GM23248 (cell line): ENCODE measurements at regions not wholly inside any gene's neighbourhood (a gene's known extent, or its start where the extent isn't known, plus 50 kb on each side); places are given as distances from the start of the nearest gene placed in this dataset.

Source experiments
- DNase-seq: peaks from one replicate; pipeline ENCODE4 v3.0.0-alpha.2; 2015
- H2AFZ ChIP-seq: fragments of 200-600 bp; sonication (generic); 2 replicates; pipeline ENCODE4 v1.6.1; 2016; ENCODE audit warnings: antibody characterized with exemption
- H3F3A ChIP-seq: fragments of 200-600 bp; sonication (generic); 2 replicates; pipeline ENCODE4 v1.6.1; 2016; ENCODE audit warnings: mild to moderate bottlenecking, antibody characterized with exemption, mixed run types; ENCODE audit not compliant: insufficient read depth
- H3K27ac ChIP-seq: fragments of 200-600 bp; sonication (generic); 2 replicates; pipeline ENCODE4 v1.5.1; 2016; ENCODE audit warnings: mild to moderate bottlenecking
- H3K27me3 ChIP-seq: fragments of 200-600 bp; sonication (generic); replicated peaks from 2 replicates; pipeline ENCODE4 v1.6.1; 2016; ENCODE audit warnings: mild to moderate bottlenecking; ENCODE audit not compliant: insufficient read depth
- H3K36me3 ChIP-seq: fragments of 200-600 bp; sonication (generic); 2 replicates; pipeline ENCODE4 v1.6.1; 2016; ENCODE audit warnings: low read depth, mild to moderate bottlenecking
- H3K4me1 ChIP-seq: fragments of 200-600 bp; sonication (generic); 2 replicates; pipeline ENCODE4 v1.6.1; 2016; ENCODE audit warnings: mild to moderate bottlenecking; ENCODE audit not compliant: insufficient read depth
- H3K4me2 ChIP-seq: fragments of 200-600 bp; sonication (generic); one replicate; pipeline ENCODE4 v1.6.1; 2016; ENCODE audit warnings: mild to moderate bottlenecking; ENCODE audit not compliant: unreplicated experiment
- H3K4me3 ChIP-seq: fragments of 200-600 bp; sonication (generic); 2 replicates; pipeline ENCODE4 v1.5.1; 2016; ENCODE audit warnings: mild to moderate bottlenecking
- H3K79me2 ChIP-seq: fragments of 200-600 bp; sonication (generic); 2 replicates; pipeline ENCODE4 v1.6.1; 2016; ENCODE audit warnings: mild to moderate bottlenecking; ENCODE audit not compliant: insufficient read depth
- H3K9ac ChIP-seq: fragments of 200-600 bp; sonication (generic); 2 replicates; pipeline ENCODE4 v1.6.1; 2016; ENCODE audit warnings: mild to moderate bottlenecking
- H3K9me2 ChIP-seq: fragments of 200-600 bp; sonication (generic); 2 replicates; pipeline ENCODE4 v1.6.1; 2016; ENCODE audit warnings: mixed run types, mild to moderate bottlenecking, moderate library complexity; ENCODE audit not compliant: insufficient read depth
- H3K9me3 ChIP-seq: fragments of 200-600 bp; sonication (generic); one replicate; pipeline ENCODE4 v1.6.1; 2017; ENCODE audit warnings: low read depth
- H4K20me1 ChIP-seq: fragments of 200-600 bp; sonication (generic); 2 replicates; pipeline ENCODE4 v1.6.0; 2016; ENCODE audit not compliant: insufficient read depth
- EZH2 ChIP-seq: fragments of 200-600 bp; sonication (generic); IDR thresholded peaks from 2 replicates; pipeline ENCODE4 v1.6.1; 2018; ENCODE audit warnings: antibody characterized with exemption, mild to moderate bottlenecking; ENCODE audit not compliant: insufficient read depth, poor library complexity, severe bottlenecking
- EZH2phosphoT487 ChIP-seq: fragments of 200-600 bp; sonication (generic); IDR thresholded peaks from 2 replicates; pipeline ENCODE4 v1.6.1; 2018; ENCODE audit warnings: antibody characterized with exemption, moderate library complexity, mild to moderate bottlenecking, low read depth; ENCODE audit not compliant: insufficient read depth
- WGBS, 2 experiments: methylation state at CpG; one replicate each; pipeline ENCODE4 v1.1.6; 2015 to 2017; ENCODE audit warnings: low lambda C conversion rate in 2 of 2, low coverage in 1 of 2; ENCODE audit errors: missing lambda C conversion rate in 2 of 2; 5-methylcytosine and 5-hydroxymethylcytosine counted together
- in situ Hi-C: fragments of 300-500 bp; cut with MboI; formaldehyde crosslinking; loops from 2 replicates; pipeline ENCODE4 v1.15.0; 2020

GRCh38 chr15:23853286-23853685, 166.2 kb upstream of the NDN start:
- no peaks in the 10 kb centered on the region for H3K27me3 ChIP-seq
- no peaks in the 10 kb centered on the region for H3F3A ChIP-seq
- in situ Hi-C loops = no loop called here
- no peaks in the 10 kb centered on the region for H3K9me2 ChIP-seq
- H3K79me2 ChIP-seq = no peaks in the 10 kb centered on the region
- no peaks in the 10 kb centered on the region for H3K4me1 ChIP-seq
- WGBS, 2 experiments = 19 to 33% methylated on average over 1 of the region's 1 CpG
- no peak overlapping the region for H3K27ac ChIP-seq
- no peaks in the 10 kb centered on the region for H4K20me1 ChIP-seq
- no peak overlapping the region for H3K4me2 ChIP-seq
- H2AFZ ChIP-seq = no peak overlapping the region
- no peak overlapping the region for H3K9ac ChIP-seq
- no peaks in the 10 kb centered on the region for H3K9me3 ChIP-seq
- TF ChIP-seq EZH2phosphoT487 (no peak), EZH2 (no peak)
- peak; percentile 6 for DNase-seq
- H3K36me3 ChIP-seq = no peaks in the 10 kb centered on the region
- no peak overlapping the region for H3K4me3 ChIP-seq

DNA sequence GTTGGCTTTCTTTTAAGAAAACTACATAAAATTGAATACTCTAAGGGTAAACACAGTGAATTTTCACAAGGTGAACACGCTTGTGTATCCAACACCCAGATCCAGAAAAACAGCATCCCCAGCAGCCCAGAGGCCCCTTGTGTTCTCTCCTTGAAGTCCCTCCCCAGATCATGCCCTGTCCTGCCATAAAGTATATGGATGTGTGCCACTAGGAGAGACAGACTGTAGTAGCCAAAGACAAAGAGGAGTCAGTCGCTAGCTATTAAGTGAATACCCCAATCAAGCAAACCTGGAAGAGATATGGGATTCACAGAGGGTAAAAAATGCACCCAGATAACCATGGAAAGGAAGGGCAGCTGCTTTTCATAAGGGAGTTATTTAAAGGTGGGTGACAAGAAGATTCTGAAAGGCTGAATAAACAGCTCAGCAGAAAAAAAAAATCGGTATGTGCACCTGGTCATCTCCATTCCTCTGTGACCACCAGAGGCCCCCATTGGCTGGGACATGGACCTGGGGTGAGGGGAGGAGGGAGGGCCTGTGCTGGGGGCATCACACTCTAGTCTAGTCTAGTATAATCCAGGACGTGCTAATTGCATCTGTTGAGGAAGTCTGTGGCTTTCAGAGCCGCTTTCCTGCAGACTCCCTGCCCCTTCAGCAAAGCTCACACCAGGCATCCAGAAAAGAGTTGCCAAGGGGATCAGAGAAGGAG, 167.3 kb upstream of the NDN start:
- Histone ChIP-seq H3K4me3 (no peak overlapping the region), H4K20me1 (no peaks in the 10 kb centered on the region), H3K79me2 (no peaks in the 10 kb centered on the region), H3F3A (no peaks in the 10 kb centered on the region), H3K27me3 (no peaks in the 10 kb centered on the region), H3K9me3 (no peaks in the 10 kb centered on the region), H2AFZ (no peak overlapping the region), H3K9ac (no peak overlapping the region), H3K27ac (no peak overlapping the region), H3K4me2 (no peak overlapping the region), H3K36me3 (no peaks in the 10 kb centered on the region), H3K9me2 (no peaks in the 10 kb centered on the region), H3K4me1 (no peaks in the 10 kb centered on the region)
- DNase-seq = no peak
- in situ Hi-C loops = no loop called here
- TF ChIP-seq EZH2 (no peak), EZH2phosphoT487 (no peak)
- WGBS, 2 experiments = 20 to 27% methylated on average over 5 of the region's 5 CpGs

GRCh38 chr15:23854912-23855659, 168.0 kb upstream of the NDN start:
- H3K4me1 ChIP-seq = no peaks in the 10 kb centered on the region
- H2AFZ ChIP-seq = no peak overlapping the region
- no peaks in the 10 kb centered on the region for H4K20me1 ChIP-seq
- no peaks in the 10 kb centered on the region for H3F3A ChIP-seq
- H3K27me3 ChIP-seq = no peaks in the 10 kb centered on the region
- H3K27ac ChIP-seq = no peak overlapping the region
- no peak overlapping the region for H3K4me3 ChIP-seq
- H3K9me3 ChIP-seq = no peaks in the 10 kb centered on the region
- H3K36me3 ChIP-seq = no peaks in the 10 kb centered on the region
- in situ Hi-C loops = no loop called here
- H3K9ac ChIP-seq = no peak overlapping the region
- H3K9me2 ChIP-seq = no peaks in the 10 kb centered on the region
- no peak for TF ChIP-seq EZH2
- no peak for TF ChIP-seq EZH2phosphoT487
- WGBS, 2 experiments = 11 to 21% methylated on average over 7 of the region's 7 CpGs
- H3K4me2 ChIP-seq = no peak overlapping the region
- no peak for DNase-seq
- H3K79me2 ChIP-seq = no peaks in the 10 kb centered on the region

- H3K4me1 ChIP-seq = no peaks in the 10 kb centered on the region
- no peak overlapping the region for H3K27ac ChIP-seq
- H3K79me2 ChIP-seq = no peaks in the 10 kb centered on the region
- H3K36me3 ChIP-seq = no peaks in the 10 kb centered on the region
- H3K9ac ChIP-seq = no peak overlapping the region
- H3F3A ChIP-seq = no peaks in the 10 kb centered on the region
- DNase-seq = no peak
- no peak overlapping the region for H3K4me3 ChIP-seq
- H3K4me2 ChIP-seq = no peak overlapping the region
- H4K20me1 ChIP-seq = no peaks in the 10 kb centered on the region
- no peaks in the 10 kb centered on the region for H3K27me3 ChIP-seq
- 61 to 76% methylated on average over 4 of the region's 4 CpGs for WGBS, 2 experiments
- no peaks in the 10 kb centered on the region for H3K9me3 ChIP-seq
- no peak overlapping the region for H2AFZ ChIP-seq
- in situ Hi-C loops = no loop called here
- TF ChIP-seq EZH2phosphoT487 (no peak), EZH2 (no peak)
- H3K9me2 ChIP-seq = no peaks in the 10 kb centered on the region
Measured at GRCh38 chr15:23855947-23856346, 168.8 kb upstream of the NDN start.
